Loucy (cell line): ENCODE measurements at regions not wholly inside any gene's neighbourhood (a gene's known extent, or its start where the extent isn't known, plus 50 kb on each side); places are given as distances from the start of the nearest gene placed in this dataset.

Experiments used
- EZH2phosphoT487 ChIP-seq: fragments of 200-600 bp; IDR thresholded peaks from 2 replicates; pipeline ENCODE4 v1.6.1; 2018; ENCODE audit warnings: antibody characterized with exemption, mild to moderate bottlenecking, moderate library complexity, borderline replicate concordance
- TF ChIP-seq, protein P1 (sequence below): fragments of 200-600 bp; sonication (generic); conservative IDR thresholded peaks from 2 replicates; pipeline ENCODE4 v1.5.1; 2014; ENCODE audit warnings: mild to moderate bottlenecking, antibody characterized with exemption, low read length

DNA sequence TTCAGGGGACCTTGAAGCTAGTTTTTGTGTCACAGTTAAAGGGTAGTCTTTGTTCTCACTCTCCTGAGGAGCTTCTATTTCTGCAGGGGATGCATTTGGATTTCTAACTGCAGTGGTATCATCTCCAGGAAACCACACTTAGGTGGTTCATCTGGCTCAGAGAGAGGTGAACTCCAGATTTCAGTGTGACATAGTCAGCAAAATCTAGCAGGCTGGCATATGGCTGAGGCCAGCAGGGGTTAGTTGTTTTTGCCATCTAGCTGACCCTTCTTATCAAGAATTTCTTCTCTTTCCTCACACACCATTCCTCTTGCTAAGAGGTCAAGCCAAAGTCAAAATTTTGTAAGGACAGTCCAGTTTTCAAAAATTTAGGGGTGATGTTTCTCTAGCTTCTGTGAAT lies 248.2 kb downstream of the REEP3 start:
- TF ChIP-seq, protein P1, sequence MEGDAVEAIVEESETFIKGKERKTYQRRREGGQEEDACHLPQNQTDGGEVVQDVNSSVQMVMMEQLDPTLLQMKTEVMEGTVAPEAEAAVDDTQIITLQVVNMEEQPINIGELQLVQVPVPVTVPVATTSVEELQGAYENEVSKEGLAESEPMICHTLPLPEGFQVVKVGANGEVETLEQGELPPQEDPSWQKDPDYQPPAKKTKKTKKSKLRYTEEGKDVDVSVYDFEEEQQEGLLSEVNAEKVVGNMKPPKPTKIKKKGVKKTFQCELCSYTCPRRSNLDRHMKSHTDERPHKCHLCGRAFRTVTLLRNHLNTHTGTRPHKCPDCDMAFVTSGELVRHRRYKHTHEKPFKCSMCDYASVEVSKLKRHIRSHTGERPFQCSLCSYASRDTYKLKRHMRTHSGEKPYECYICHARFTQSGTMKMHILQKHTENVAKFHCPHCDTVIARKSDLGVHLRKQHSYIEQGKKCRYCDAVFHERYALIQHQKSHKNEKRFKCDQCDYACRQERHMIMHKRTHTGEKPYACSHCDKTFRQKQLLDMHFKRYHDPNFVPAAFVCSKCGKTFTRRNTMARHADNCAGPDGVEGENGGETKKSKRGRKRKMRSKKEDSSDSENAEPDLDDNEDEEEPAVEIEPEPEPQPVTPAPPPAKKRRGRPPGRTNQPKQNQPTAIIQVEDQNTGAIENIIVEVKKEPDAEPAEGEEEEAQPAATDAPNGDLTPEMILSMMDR = no peak
- TF ChIP-seq EZH2phosphoT487 = no peak
